ENCODE measurements at regions not wholly inside any gene's neighbourhood (a gene's known extent, or its start where the extent isn't known, plus 50 kb on each side); places are given as distances from the start of the nearest gene placed in this dataset.

GRCh38 chr3:177830411-177830849 lies 633.1 kb upstream of the TBL1XR1 start:
- TF ChIP-seq ARNTL (CRISPR knock-in tag; IDR thresholded peaks at IDR 0.05; ENCODE audit: borderline replicate concordance, low read depth) (no peak), RARB (CRISPR knock-in tag; IDR thresholded peaks at IDR 0.05) (no peak), ZNF8 (CRISPR knock-in tag; IDR thresholded peaks at IDR 0.05) (no peak), ZC3H10 (CRISPR knock-in tag; IDR thresholded peaks at IDR 0.05) (no peak), CSDC2 (CRISPR knock-in tag; IDR thresholded peaks at IDR 0.05) (no peak), TSHZ2 (CRISPR knock-in tag; IDR thresholded peaks at IDR 0.05) (no peak), ZFP30 (CRISPR knock-in tag; IDR thresholded peaks at IDR 0.05) (no peak), PPARA (CRISPR knock-in tag; IDR thresholded peaks at IDR 0.05; ENCODE audit: borderline replicate concordance) (no peak), ISL1 (CRISPR knock-in tag; IDR thresholded peaks at IDR 0.05) (no peak), TOX (CRISPR knock-in tag; IDR thresholded peaks at IDR 0.05; ENCODE audit: borderline replicate concordance) (no peak), TCF4 (CRISPR knock-in tag; IDR thresholded peaks at IDR 0.05; ENCODE audit: borderline replicate concordance) (no peak), ZNF565 (CRISPR knock-in tag; conservative IDR thresholded peaks at IDR 0.05; ENCODE audit: low read depth) (no peak), ZNF70 (CRISPR knock-in tag; IDR thresholded peaks at IDR 0.05) (no peak)
- TF ChIP-seq, protein P1, sequence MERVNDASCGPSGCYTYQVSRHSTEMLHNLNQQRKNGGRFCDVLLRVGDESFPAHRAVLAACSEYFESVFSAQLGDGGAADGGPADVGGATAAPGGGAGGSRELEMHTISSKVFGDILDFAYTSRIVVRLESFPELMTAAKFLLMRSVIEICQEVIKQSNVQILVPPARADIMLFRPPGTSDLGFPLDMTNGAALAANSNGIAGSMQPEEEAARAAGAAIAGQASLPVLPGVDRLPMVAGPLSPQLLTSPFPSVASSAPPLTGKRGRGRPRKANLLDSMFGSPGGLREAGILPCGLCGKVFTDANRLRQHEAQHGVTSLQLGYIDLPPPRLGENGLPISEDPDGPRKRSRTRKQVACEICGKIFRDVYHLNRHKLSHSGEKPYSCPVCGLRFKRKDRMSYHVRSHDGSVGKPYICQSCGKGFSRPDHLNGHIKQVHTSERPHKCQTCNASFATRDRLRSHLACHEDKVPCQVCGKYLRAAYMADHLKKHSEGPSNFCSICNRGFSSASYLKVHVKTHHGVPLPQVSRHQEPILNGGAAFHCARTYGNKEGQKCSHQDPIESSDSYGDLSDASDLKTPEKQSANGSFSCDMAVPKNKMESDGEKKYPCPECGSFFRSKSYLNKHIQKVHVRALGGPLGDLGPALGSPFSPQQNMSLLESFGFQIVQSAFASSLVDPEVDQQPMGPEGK (CRISPR knock-in tag; IDR thresholded peaks at IDR 0.05; ENCODE audit: borderline replicate concordance), result no peak
- TF ChIP-seq, protein P2, sequence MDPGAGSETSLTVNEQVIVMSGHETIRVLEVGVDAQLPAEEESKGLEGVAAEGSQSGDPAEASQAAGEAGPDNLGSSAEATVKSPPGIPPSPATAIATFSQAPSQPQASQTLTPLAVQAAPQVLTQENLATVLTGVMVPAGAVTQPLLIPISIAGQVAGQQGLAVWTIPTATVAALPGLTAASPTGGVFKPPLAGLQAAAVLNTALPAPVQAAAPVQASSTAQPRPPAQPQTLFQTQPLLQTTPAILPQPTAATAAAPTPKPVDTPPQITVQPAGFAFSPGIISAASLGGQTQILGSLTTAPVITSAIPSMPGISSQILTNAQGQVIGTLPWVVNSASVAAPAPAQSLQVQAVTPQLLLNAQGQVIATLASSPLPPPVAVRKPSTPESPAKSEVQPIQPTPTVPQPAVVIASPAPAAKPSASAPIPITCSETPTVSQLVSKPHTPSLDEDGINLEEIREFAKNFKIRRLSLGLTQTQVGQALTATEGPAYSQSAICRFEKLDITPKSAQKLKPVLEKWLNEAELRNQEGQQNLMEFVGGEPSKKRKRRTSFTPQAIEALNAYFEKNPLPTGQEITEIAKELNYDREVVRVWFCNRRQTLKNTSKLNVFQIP (CRISPR knock-in tag; IDR thresholded peaks at IDR 0.05; ENCODE audit: borderline replicate concordance, low read depth), result no peak
- ATAC-seq, result no peak

- no peak for TF ChIP-seq TOX (CRISPR knock-in tag; IDR thresholded peaks at IDR 0.05; ENCODE audit: borderline replicate concordance)
- no peak for TF ChIP-seq ZNF8 (CRISPR knock-in tag; IDR thresholded peaks at IDR 0.05)
- no peak for TF ChIP-seq OSR1 (CRISPR knock-in tag; IDR thresholded peaks at IDR 0.05)
- TF ChIP-seq BACH2 (CRISPR knock-in tag; IDR thresholded peaks at IDR 0.05; ENCODE audit: borderline replicate concordance), result no peak
- TF ChIP-seq TSHZ2 (CRISPR knock-in tag; IDR thresholded peaks at IDR 0.05), result no peak
- no peak for TF ChIP-seq CREB5 (CRISPR knock-in tag; IDR thresholded peaks at IDR 0.05; ENCODE audit: low read depth)
- no peak for ATAC-seq
Measured at GRCh38 chr3:177831361-177831760, 634.1 kb upstream of the TBL1XR1 start.

GRCh38 chr3:177832880-177833279 lies 635.6 kb upstream of the TBL1XR1 start:
- no peak for ATAC-seq
- TF ChIP-seq TSHZ2 (CRISPR knock-in tag; IDR thresholded peaks at IDR 0.05), result 0 out of 2 replicates have a peak, but pooled peaks have one; percentile 27
- TF ChIP-seq CREB5 (CRISPR knock-in tag; IDR thresholded peaks at IDR 0.05; ENCODE audit: low read depth), result no peak

Measured in SK-N-SH treated with all-trans-retinoic acid at 6 μM for 48 hours (cell line).